ENCODE measurements at regions not wholly inside any gene's neighbourhood (a gene's known extent, or its start where the extent isn't known, plus 50 kb on each side); places are given as distances from the start of the nearest gene placed in this dataset.

GRCh38 chr22:44589831-44590230 is 91.8 kb upstream of the RTL6 start:
- DNase-seq: no peak

- DNase-seq: no peak
Observed at GRCh38 chr22:44588348-44588747, 90.3 kb upstream of the RTL6 start.

GRCh38 chr22:44587737-44588310 is 89.8 kb upstream of the RTL6 start:
- no peak for DNase-seq

GRCh38 chr22:44586999-44587736 is 89.1 kb upstream of the RTL6 start:
- peak; percentile 50 to 68 for DNase-seq

- DNase-seq: peak in 1 of 2 experiments; percentile 25
Observed at GRCh38 chr22:44586351-44586990, 88.4 kb upstream of the RTL6 start.

GRCh38 chr22:44585559-44586350 is 87.7 kb upstream of the RTL6 start:
- DNase-seq: no peak

GRCh38 chr22:44584256-44584902 is 86.3 kb upstream of the RTL6 start:
- no peak for DNase-seq

GRCh38 chr22:44583854-44584253 is 85.8 kb upstream of the RTL6 start:
- DNase-seq: no peak

GRCh38 chr22:44583061-44583760 is 85.2 kb upstream of the RTL6 start:
- DNase-seq: no peak

DNA sequence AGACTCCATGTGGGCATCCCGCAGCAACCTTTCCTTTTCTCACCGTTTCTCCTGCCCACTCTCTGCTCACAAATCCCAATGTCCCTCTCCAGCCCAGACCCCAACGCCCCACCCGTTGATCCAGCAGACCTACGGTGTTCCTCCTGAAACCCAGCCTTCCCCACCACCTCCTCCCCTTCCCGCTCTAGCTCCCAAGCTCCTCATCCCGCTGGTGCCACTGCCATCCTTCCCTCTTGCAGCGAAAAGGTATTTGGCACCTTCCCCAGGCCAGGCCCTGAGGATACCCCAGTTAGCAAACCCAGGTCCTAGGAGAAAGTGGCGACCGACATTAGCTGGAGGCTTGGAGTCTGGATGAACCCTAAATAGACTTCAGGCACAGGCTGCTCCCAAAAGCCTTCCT is 84.0 kb upstream of the RTL6 start:
- no peak for DNase-seq

- DNase-seq: no peak
Observed at GRCh38 chr22:44581096-44581435, 83.0 kb upstream of the RTL6 start.

DNA sequence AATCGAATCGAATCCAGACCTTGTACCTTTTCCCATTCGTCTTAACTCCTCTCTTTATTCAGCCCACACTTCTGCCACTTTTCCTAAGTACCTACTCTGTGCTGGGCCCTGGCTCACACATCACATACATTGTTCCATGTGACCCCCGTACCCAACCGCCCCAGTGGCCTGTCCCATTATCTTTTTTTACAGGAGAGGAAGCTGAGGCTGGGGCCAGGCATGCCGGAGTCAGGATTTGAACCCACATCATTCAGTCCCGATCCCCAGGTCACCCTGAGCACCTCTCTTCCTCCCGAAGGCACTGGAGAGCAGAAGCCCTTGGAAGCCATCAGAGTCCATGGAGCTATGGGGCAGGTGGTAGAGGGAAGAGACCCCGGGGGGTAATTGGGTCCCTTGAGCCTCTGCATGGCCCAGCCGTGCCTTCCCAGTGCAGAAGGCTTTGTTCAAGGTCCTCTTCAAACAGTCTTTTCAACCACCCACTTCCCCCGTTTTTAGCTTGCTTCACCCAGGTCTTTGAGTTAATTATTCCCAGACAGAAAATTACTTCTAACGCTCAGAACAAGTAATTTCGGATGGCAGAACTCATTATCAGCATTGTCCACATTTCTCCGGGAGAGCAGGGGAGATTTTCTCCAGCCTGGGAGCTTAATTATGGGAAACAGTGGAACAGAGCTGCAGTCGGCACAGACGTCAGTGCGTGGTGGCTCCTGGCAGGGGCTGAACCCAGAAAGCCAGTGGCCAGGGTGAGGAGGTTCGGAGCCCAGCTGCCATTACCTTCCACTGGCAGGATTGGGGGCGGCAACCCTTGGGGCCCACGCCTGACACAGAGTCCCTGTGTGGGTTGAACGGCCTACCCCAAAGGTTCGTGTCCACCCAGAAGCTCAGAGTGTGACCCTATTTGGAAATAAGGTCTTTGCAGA is 82.4 kb upstream of the RTL6 start:
- no peak for DNase-seq

GRCh38 chr22:44578516-44579230 is 80.6 kb upstream of the RTL6 start:
- DNase-seq: no peak

DNA sequence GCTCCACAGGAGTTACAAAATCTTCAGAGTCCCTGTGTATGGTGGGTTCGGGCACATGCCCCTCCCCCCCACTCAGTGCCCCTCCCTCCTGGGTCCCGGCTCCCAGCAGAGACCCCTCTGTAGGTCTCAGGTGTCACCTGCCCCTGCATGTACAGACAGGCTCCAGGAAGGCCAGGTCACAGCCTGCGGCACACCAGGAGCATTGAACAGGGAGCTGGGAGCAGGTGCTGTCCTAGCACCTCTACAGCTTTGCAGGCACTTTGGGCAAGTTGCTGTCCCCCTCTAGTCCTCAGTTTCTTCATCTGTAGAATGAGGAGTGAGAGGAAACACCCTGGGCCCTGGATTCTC is 80.1 kb upstream of the RTL6 start:
- DNase-seq: no peak

DNA sequence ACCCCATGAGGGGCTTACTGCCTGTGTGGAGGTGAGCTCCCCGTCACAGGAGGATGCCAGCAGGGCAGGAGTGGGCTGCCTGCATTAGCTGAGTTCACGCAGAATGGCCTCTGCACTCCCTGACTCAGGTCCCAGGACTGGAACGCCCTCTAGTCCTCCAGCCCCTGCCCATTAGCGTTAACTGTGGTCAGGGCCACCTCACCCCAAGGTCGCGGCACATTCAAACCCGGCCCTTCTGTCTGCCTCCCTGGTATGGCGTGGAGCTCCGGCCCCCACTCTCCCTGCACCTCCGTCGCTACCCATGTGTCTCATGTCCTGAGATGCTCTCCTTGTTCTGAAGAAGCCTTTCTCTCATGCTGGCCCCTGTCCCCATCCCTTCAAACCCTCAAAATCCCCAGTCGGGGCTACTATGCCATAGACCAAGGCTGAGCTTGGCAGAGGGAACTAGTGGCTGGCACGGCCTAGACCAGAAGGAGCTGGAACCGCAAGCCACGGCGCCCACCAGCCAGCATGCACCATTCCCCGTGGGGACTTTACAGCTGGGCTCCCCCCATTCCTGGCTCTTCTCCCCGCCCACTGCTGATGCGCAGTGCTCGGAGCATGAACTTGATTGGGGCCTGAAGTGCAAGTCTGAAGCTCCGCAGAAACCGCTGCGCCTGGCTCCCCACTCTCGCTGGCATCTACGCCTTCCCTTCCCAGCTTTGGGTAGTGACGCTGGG is 79.5 kb upstream of the RTL6 start:
- DNase-seq: no peak

- no peak for DNase-seq
Observed at GRCh38 chr22:44576311-44577260, 78.6 kb upstream of the RTL6 start.

- DNase-seq: no peak
Observed at GRCh38 chr22:44575381-44576268, 77.6 kb upstream of the RTL6 start.
